MCF 10A (cell line): ENCODE measurements at regions not wholly inside any gene's neighbourhood (a gene's known extent, or its start where the extent isn't known, plus 50 kb on each side); places are given as distances from the start of the nearest gene placed in this dataset.

Source experiments
- BruUV-seq: library from RNA; stranded (reverse); fragments of 400-500 nt; replicated peaks from 2 replicates; lab custom pipeline; 2021; lab: Mats Ljungman, UMichigan
- CTCF ChIA-PET: fragments of 300-600 bp; sonication (Branson Sonifier 250); formaldehyde crosslinking; extraction: SDS; loops from one replicate; lab custom pipeline; 2021; ENCODE audit warnings: antibody characterized with exemption, inconsistent platforms; lab: Yijun Ruan, JAX
- POLR2A ChIA-PET: fragments of 300-600, 350-650 bp; sonication (Branson Sonifier 250); formaldehyde crosslinking; extraction: SDS; loops from one replicate; lab custom pipeline; 2020; ENCODE audit warnings: antibody characterized with exemption, inconsistent platforms; lab: Yijun Ruan, JAX
- DNase-seq: peaks from one replicate; pipeline ENCODE4 v3.0.0-alpha.2; 2018; ENCODE audit not compliant: unreplicated experiment
- H3K27ac Mint-ChIP-seq: one replicate; pipeline ENCODE4 v1.8.0; 2022; ENCODE audit warnings: mild to moderate bottlenecking, low read depth, mixed read lengths; ENCODE audit not compliant: unreplicated experiment
- H3K27me3 Mint-ChIP-seq: one replicate; pipeline ENCODE4 v1.8.0; 2022; ENCODE audit warnings: mixed read lengths; ENCODE audit not compliant: insufficient read depth, unreplicated experiment
- H3K36me3 Mint-ChIP-seq: one replicate; pipeline ENCODE4 v1.8.0; 2022; ENCODE audit warnings: mild to moderate bottlenecking, moderate library complexity, mixed read lengths; ENCODE audit not compliant: insufficient read depth, unreplicated experiment
- H3K4me1 Mint-ChIP-seq: one replicate; pipeline ENCODE4 v1.8.0; 2022; ENCODE audit warnings: mixed read lengths; ENCODE audit not compliant: insufficient read depth, unreplicated experiment
- H3K4me3 Mint-ChIP-seq: one replicate; pipeline ENCODE4 v1.8.0; 2022; ENCODE audit warnings: mild to moderate bottlenecking, moderate library complexity, mixed read lengths; ENCODE audit not compliant: unreplicated experiment
- H3K9me3 Mint-ChIP-seq: one replicate; pipeline ENCODE4 v1.8.0; 2022; ENCODE audit warnings: mixed read lengths; ENCODE audit not compliant: unreplicated experiment
- CTCF ChIP-seq: fragments of 200-600 bp; IDR thresholded peaks from one replicate; pipeline ENCODE4 v1.8.0; 2022; ENCODE audit warnings: antibody characterized with exemption, mild to moderate bottlenecking; ENCODE audit not compliant: unreplicated experiment
- intact Hi-C: fragments of 100-400 bp; cut with micrococcal nuclease; formaldehyde crosslinking; loops from 2 replicates; pipeline ENCODE4 v1.14.1; 2022

GRCh38 chr21:24339406-24339805, 1267.9 kb downstream of the MRPL39 start:
- no peaks in the 10 kb centered on the region for H3K36me3 Mint-ChIP-seq
- H3K4me1 Mint-ChIP-seq, result no peaks in the 10 kb centered on the region
- H3K27me3 Mint-ChIP-seq, result no peaks in the 10 kb centered on the region
- no peak overlapping the region for H3K4me3 Mint-ChIP-seq
- intact Hi-C loops, result no loop called here
- POLR2A ChIA-PET, result no interaction called here
- no peak for TF ChIP-seq CTCF
- BruUV-seq, result no TSS peak
- no peak overlapping the region for H3K27ac Mint-ChIP-seq
- DNase-seq, result no peak
- peaks cover 7% of the 10 kb centered on the region for H3K9me3 Mint-ChIP-seq
- CTCF ChIA-PET, result no interaction called here

- Mint-ChIP-seq H3K36me3 (no peaks in the 10 kb centered on the region), H3K4me1 (no peaks in the 10 kb centered on the region), H3K9me3 (peaks cover 8% of the 10 kb centered on the region), H3K4me3 (no peak overlapping the region), H3K27me3 (no peaks in the 10 kb centered on the region), H3K27ac (no peak overlapping the region)
- POLR2A ChIA-PET, result no interaction called here
- no peak for DNase-seq
- intact Hi-C loops, result no loop called here
- no peak for TF ChIP-seq CTCF
- BruUV-seq, result no TSS peak
- CTCF ChIA-PET, result no interaction called here
Observed at GRCh38 chr21:24336491-24336890, 1270.8 kb downstream of the MRPL39 start.

GRCh38 chr21:24323536-24323935, 1283.7 kb downstream of the MRPL39 start:
- POLR2A ChIA-PET, result no interaction called here
- BruUV-seq, result no TSS peak
- no peak for TF ChIP-seq CTCF
- CTCF ChIA-PET, result interaction anchor here (0.7 kb wide), 1 partner anchor 49 kb away, joined by 3 read pairs; no protein-coding TSS in a partner anchor
- H3K36me3 Mint-ChIP-seq, result no peaks in the 10 kb centered on the region
- H3K9me3 Mint-ChIP-seq, result peaks cover 6% of the 10 kb centered on the region
- DNase-seq, result no peak
- no peak overlapping the region for H3K27ac Mint-ChIP-seq
- H3K4me3 Mint-ChIP-seq, result no peak overlapping the region
- no peaks in the 10 kb centered on the region for H3K4me1 Mint-ChIP-seq
- H3K27me3 Mint-ChIP-seq, result no peaks in the 10 kb centered on the region
- intact Hi-C loops, result no loop called here

GRCh38 chr21:24316277-24316922, 1290.9 kb downstream of the MRPL39 start:
- Mint-ChIP-seq H3K36me3 (no peaks in the 10 kb centered on the region), H3K27ac (no peak overlapping the region), H3K27me3 (no peaks in the 10 kb centered on the region), H3K4me3 (no peak overlapping the region), H3K9me3 (peaks cover 7% of the 10 kb centered on the region), H3K4me1 (no peaks in the 10 kb centered on the region)
- CTCF ChIA-PET, result no interaction called here
- DNase-seq, result no peak
- POLR2A ChIA-PET, result interaction anchor here (0.9 kb wide), 1 partner anchor 11 kb away, joined by 3 read pairs; no protein-coding TSS in a partner anchor
- BruUV-seq, result no TSS peak
- intact Hi-C loops, result no loop called here
- TF ChIP-seq CTCF, result no peak
